Panc1 (cell line): ENCODE measurements at regions not wholly inside any gene's neighbourhood (a gene's known extent, or its start where the extent isn't known, plus 50 kb on each side); places are given as distances from the start of the nearest gene placed in this dataset.

ENCODE experiments used
- CTCF ChIP-seq: fragments of 450-650 bp; IDR thresholded peaks from 2 replicates; pipeline ENCODE4 v1.5.1; 2017; ENCODE audit warnings: mild to moderate bottlenecking
- TCF7L2 ChIP-seq: IDR thresholded peaks from 2 replicates; pipeline ENCODE4 v1.6.1; 2011; ENCODE audit warnings: mild to moderate bottlenecking, low read depth, low read length, inconsistent platforms
- TF ChIP-seq, protein P1 (sequence below), 2 experiments: IDR thresholded peaks; 2 replicates each; pipeline ENCODE4 v1.6.1; 2011 to 2012; ENCODE audit warnings: low read depth in 2 of 2, control low read depth in 1 of 2, low read length in 1 of 2, mild to moderate bottlenecking in 1 of 2, moderate library complexity in 1 of 2; ENCODE audit not compliant: insufficient read depth in 1 of 2

GRCh38 chr10:122777515-122778059 lies 68.1 kb downstream of the CUZD1 start:
- TF ChIP-seq CTCF (no peak), TCF7L2 (no peak)
- TF ChIP-seq, protein P1, sequence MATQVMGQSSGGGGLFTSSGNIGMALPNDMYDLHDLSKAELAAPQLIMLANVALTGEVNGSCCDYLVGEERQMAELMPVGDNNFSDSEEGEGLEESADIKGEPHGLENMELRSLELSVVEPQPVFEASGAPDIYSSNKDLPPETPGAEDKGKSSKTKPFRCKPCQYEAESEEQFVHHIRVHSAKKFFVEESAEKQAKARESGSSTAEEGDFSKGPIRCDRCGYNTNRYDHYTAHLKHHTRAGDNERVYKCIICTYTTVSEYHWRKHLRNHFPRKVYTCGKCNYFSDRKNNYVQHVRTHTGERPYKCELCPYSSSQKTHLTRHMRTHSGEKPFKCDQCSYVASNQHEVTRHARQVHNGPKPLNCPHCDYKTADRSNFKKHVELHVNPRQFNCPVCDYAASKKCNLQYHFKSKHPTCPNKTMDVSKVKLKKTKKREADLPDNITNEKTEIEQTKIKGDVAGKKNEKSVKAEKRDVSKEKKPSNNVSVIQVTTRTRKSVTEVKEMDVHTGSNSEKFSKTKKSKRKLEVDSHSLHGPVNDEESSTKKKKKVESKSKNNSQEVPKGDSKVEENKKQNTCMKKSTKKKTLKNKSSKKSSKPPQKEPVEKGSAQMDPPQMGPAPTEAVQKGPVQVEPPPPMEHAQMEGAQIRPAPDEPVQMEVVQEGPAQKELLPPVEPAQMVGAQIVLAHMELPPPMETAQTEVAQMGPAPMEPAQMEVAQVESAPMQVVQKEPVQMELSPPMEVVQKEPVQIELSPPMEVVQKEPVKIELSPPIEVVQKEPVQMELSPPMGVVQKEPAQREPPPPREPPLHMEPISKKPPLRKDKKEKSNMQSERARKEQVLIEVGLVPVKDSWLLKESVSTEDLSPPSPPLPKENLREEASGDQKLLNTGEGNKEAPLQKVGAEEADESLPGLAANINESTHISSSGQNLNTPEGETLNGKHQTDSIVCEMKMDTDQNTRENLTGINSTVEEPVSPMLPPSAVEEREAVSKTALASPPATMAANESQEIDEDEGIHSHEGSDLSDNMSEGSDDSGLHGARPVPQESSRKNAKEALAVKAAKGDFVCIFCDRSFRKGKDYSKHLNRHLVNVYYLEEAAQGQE (IDR thresholded peaks at IDR 0.05; ENCODE audit: insufficient read depth in 1 of 2, low read depth in 2 of 2, low read length in 1 of 2): no peak
